GM12874 (cell line): ENCODE measurements at regions not wholly inside any gene's neighbourhood (a gene's known extent, or its start where the extent isn't known, plus 50 kb on each side); places are given as distances from the start of the nearest gene placed in this dataset.

ENCODE experiments used
- CTCF ChIP-seq: IDR thresholded peaks from 2 replicates; pipeline ENCODE4 v1.5.1; 2011; ENCODE audit warnings: low read depth, mild to moderate bottlenecking, control low read depth, low read length, moderate library complexity; ENCODE audit not compliant: insufficient read depth

- TF ChIP-seq CTCF, result no peak
These were observed 149.2 kb downstream of the LY86 start for GRCh38 chr6:6737671-6738070.

GRCh38 chr6:6738108-6738507 lies 149.6 kb downstream of the LY86 start:
- no peak for TF ChIP-seq CTCF

- TF ChIP-seq CTCF, result no peak
These were observed 150.6 kb downstream of the LY86 start for GRCh38 chr6:6738922-6739716.

- TF ChIP-seq CTCF, result no peak
These were observed 152.1 kb downstream of the LY86 start for GRCh38 chr6:6740595-6740994.

- no peak for TF ChIP-seq CTCF
These were observed 152.7 kb downstream of the LY86 start for GRCh38 chr6:6741264-6741663.

- no peak for TF ChIP-seq CTCF
These were observed 154.0 kb downstream of the LY86 start for GRCh38 chr6:6742535-6742934.

GRCh38 chr6:6744551-6744950 lies 156.0 kb downstream of the LY86 start:
- TF ChIP-seq CTCF, result no peak
